ENCODE measurements at regions not wholly inside any gene's neighbourhood (a gene's known extent, or its start where the extent isn't known, plus 50 kb on each side); places are given as distances from the start of the nearest gene placed in this dataset.

DNA sequence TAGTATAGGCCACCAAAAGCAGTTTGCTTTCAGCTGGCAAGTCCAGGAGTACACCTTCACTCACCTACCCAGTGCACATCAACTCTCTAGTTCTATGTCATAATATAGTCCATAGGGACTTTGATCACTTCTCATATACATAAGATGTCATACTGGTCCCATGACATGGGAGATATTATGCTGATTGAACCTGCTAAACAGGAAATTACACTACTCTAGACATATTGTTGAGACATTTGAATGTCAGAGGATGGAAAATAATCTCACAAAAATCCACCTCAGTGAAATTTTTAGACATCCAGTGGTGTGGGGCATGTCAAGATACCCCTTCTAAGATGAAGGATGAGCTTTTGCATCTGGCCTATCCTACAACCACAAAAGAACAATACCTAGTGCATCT lies 322.5 kb downstream of the EN1 start:
- no peaks in the 10 kb centered on the region for H3K9me1 ChIP-seq (ENCODE audit: control insufficient read depth, insufficient read depth, low read length)
- ChIA-PET POLR2A (no interaction called here), CTCF (ENCODE audit: low intra/inter-chr PET ratio) (no interaction called here)
- ATAC-seq (no peak), FAIRE-seq (no peak), DNase-seq (ENCODE audit: extremely low read depth in 1 of 4, low spot score in 3 of 4) (no peak)
- BruUV-seq (replicated peaks) = no TSS peak
- no peak overlapping the region for H2AFZ ChIP-seq (ENCODE audit: low read depth, low read length)
- no peak overlapping the region for H3K4me3 ChIP-seq
- H3K4me2 ChIP-seq (ENCODE audit: insufficient read depth, low read length) = no peak overlapping the region
- no peak overlapping the region for H3K27ac ChIP-seq (ENCODE audit: extremely low read depth, low read depth, low read length)
- intact Hi-C loops (cut with micrococcal nuclease) (no loop called here), in situ Hi-C loops (cut with MboI) (no loop called here)
- H4K20me1 ChIP-seq (replicated peaks; ENCODE audit: control insufficient read depth, insufficient read depth, low read length) = no peaks in the 10 kb centered on the region
- H3K27me3 ChIP-seq (ENCODE audit: control insufficient read depth in 2 of 2, insufficient read depth in 2 of 2, low read length in 2 of 2) = no peaks in the 10 kb centered on the region
- no peaks in the 10 kb centered on the region for H3K9me3 ChIP-seq (replicated peaks; ENCODE audit: control insufficient read depth, insufficient read depth, low read depth, low read length)
- no peak overlapping the region for H3K9ac ChIP-seq (ENCODE audit: insufficient read depth in 1 of 2, low read depth in 2 of 2, low read length in 2 of 2)
- H3K79me2 ChIP-seq (ENCODE audit: control insufficient read depth, insufficient read depth, low read length) = no peaks in the 10 kb centered on the region
- H3K4me1 ChIP-seq (replicated peaks in 1 of 2; ENCODE audit: control insufficient read depth in 2 of 2, insufficient read depth in 2 of 2, low read length in 2 of 2) = no peaks in the 10 kb centered on the region
- no peaks in the 10 kb centered on the region for H3K36me3 ChIP-seq (ENCODE audit: control insufficient read depth, insufficient read depth, low read length)
- TF ChIP-seq HCFC1 (IDR thresholded peaks at IDR 0.05; ENCODE audit: low read depth, low read length) (no peak), SNRNP70 (optimal IDR thresholded peaks at IDR 0.05; ENCODE audit: low read depth, low read length) (no peak), TAF1 (IDR thresholded peaks at IDR 0.05; ENCODE audit: control insufficient read depth, extremely low read depth, insufficient read depth, low read length, severe bottlenecking) (no peak), GTF2F1 (IDR thresholded peaks at IDR 0.05; ENCODE audit: low read depth, low read length) (no peak), CXXC5 (CRISPR knock-in tag; IDR thresholded peaks at IDR 0.05) (no peak), TSC22D4 (tag; IDR thresholded peaks at IDR 0.05) (no peak)
- TF ChIP-seq, protein P1, sequence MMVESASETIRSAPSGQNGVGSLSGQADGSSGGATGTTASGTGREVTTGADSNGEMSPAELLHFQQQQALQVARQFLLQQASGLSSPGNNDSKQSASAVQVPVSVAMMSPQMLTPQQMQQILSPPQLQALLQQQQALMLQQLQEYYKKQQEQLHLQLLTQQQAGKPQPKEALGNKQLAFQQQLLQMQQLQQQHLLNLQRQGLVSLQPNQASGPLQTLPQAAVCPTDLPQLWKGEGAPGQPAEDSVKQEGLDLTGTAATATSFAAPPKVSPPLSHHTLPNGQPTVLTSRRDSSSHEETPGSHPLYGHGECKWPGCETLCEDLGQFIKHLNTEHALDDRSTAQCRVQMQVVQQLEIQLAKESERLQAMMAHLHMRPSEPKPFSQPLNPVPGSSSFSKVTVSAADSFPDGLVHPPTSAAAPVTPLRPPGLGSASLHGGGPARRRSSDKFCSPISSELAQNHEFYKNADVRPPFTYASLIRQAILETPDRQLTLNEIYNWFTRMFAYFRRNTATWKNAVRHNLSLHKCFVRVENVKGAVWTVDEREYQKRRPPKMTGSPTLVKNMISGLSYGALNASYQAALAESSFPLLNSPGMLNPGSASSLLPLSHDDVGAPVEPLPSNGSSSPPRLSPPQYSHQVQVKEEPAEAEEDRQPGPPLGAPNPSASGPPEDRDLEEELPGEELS (CRISPR knock-in tag; IDR thresholded peaks at IDR 0.05; ENCODE audit: borderline replicate concordance) = no peak
- TF ChIP-seq, protein P2, sequence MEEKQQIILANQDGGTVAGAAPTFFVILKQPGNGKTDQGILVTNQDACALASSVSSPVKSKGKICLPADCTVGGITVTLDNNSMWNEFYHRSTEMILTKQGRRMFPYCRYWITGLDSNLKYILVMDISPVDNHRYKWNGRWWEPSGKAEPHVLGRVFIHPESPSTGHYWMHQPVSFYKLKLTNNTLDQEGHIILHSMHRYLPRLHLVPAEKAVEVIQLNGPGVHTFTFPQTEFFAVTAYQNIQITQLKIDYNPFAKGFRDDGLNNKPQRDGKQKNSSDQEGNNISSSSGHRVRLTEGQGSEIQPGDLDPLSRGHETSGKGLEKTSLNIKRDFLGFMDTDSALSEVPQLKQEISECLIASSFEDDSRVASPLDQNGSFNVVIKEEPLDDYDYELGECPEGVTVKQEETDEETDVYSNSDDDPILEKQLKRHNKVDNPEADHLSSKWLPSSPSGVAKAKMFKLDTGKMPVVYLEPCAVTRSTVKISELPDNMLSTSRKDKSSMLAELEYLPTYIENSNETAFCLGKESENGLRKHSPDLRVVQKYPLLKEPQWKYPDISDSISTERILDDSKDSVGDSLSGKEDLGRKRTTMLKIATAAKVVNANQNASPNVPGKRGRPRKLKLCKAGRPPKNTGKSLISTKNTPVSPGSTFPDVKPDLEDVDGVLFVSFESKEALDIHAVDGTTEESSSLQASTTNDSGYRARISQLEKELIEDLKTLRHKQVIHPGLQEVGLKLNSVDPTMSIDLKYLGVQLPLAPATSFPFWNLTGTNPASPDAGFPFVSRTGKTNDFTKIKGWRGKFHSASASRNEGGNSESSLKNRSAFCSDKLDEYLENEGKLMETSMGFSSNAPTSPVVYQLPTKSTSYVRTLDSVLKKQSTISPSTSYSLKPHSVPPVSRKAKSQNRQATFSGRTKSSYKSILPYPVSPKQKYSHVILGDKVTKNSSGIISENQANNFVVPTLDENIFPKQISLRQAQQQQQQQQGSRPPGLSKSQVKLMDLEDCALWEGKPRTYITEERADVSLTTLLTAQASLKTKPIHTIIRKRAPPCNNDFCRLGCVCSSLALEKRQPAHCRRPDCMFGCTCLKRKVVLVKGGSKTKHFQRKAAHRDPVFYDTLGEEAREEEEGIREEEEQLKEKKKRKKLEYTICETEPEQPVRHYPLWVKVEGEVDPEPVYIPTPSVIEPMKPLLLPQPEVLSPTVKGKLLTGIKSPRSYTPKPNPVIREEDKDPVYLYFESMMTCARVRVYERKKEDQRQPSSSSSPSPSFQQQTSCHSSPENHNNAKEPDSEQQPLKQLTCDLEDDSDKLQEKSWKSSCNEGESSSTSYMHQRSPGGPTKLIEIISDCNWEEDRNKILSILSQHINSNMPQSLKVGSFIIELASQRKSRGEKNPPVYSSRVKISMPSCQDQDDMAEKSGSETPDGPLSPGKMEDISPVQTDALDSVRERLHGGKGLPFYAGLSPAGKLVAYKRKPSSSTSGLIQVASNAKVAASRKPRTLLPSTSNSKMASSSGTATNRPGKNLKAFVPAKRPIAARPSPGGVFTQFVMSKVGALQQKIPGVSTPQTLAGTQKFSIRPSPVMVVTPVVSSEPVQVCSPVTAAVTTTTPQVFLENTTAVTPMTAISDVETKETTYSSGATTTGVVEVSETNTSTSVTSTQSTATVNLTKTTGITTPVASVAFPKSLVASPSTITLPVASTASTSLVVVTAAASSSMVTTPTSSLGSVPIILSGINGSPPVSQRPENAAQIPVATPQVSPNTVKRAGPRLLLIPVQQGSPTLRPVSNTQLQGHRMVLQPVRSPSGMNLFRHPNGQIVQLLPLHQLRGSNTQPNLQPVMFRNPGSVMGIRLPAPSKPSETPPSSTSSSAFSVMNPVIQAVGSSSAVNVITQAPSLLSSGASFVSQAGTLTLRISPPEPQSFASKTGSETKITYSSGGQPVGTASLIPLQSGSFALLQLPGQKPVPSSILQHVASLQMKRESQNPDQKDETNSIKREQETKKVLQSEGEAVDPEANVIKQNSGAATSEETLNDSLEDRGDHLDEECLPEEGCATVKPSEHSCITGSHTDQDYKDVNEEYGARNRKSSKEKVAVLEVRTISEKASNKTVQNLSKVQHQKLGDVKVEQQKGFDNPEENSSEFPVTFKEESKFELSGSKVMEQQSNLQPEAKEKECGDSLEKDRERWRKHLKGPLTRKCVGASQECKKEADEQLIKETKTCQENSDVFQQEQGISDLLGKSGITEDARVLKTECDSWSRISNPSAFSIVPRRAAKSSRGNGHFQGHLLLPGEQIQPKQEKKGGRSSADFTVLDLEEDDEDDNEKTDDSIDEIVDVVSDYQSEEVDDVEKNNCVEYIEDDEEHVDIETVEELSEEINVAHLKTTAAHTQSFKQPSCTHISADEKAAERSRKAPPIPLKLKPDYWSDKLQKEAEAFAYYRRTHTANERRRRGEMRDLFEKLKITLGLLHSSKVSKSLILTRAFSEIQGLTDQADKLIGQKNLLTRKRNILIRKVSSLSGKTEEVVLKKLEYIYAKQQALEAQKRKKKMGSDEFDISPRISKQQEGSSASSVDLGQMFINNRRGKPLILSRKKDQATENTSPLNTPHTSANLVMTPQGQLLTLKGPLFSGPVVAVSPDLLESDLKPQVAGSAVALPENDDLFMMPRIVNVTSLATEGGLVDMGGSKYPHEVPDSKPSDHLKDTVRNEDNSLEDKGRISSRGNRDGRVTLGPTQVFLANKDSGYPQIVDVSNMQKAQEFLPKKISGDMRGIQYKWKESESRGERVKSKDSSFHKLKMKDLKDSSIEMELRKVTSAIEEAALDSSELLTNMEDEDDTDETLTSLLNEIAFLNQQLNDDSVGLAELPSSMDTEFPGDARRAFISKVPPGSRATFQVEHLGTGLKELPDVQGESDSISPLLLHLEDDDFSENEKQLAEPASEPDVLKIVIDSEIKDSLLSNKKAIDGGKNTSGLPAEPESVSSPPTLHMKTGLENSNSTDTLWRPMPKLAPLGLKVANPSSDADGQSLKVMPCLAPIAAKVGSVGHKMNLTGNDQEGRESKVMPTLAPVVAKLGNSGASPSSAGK (IDR thresholded peaks at IDR 0.05) = no peak
- TF ChIP-seq, protein P3, sequence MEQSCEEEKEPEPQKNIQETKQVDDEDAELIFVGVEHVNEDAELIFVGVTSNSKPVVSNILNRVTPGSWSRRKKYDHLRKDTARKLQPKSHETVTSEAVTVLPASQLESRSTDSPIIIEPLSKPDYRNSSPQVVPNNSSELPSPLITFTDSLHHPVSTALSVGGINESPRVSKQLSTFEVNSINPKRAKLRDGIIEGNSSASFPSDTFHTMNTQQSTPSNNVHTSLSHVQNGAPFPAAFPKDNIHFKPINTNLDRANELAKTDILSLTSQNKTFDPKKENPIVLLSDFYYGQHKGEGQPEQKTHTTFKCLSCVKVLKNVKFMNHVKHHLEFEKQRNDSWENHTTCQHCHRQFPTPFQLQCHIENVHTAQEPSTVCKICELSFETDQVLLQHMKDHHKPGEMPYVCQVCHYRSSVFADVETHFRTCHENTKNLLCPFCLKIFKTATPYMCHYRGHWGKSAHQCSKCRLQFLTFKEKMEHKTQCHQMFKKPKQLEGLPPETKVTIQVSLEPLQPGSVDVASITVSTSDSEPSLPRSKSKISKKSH (CRISPR knock-in tag; IDR thresholded peaks at IDR 0.05) = no peak

All from K562 (cell line).